HepG2 (cell line): ENCODE measurements at regions not wholly inside any gene's neighbourhood (a gene's known extent, or its start where the extent isn't known, plus 50 kb on each side); places are given as distances from the start of the nearest gene placed in this dataset.

Experiments
- ATAC-seq: fragments of 200-7000 bp; cut with Tn5 transposase; 3 replicates; pipeline ENCODE4 v1.9.1; 2020; ENCODE audit warnings: mild to moderate bottlenecking, moderate library complexity
- BruUV-seq: library from RNA; stranded (reverse); fragments of 400-500 nt; replicated peaks from 2 replicates; lab custom pipeline; 2021; lab: Mats Ljungman, UMichigan
- CTCF ChIA-PET: fragments of 300-600 bp; formaldehyde crosslinking; extraction: SDS; loops from one replicate; lab custom pipeline; 2021; ENCODE audit warnings: low total read pairs, inconsistent platforms, low intra/inter-chr PET ratio; lab: Yijun Ruan, JAX
- POLR2A ChIA-PET: fragments of 350-600 bp; sonication (Branson Sonifier 250); formaldehyde crosslinking; loops from one replicate; lab custom pipeline; 2020; ENCODE audit warnings: antibody characterized with exemption, inconsistent platforms; lab: Yijun Ruan, JAX
- DNase-seq: peaks from one replicate; pipeline ENCODE4 v3.0.0-alpha.2; 2015; ENCODE audit warnings: low spot score
- FAIRE-seq: peaks from 3 replicates; lab custom pipeline; 2011; peaks lifted over from hg19 to GRCh38; lab: Jason Lieb, UNC
- H2AFZ ChIP-seq: one replicate; pipeline ENCODE4 v1.6.1; 2011; ENCODE audit warnings: low read length, inconsistent platforms
- H3K27ac ChIP-seq: fragments of 300-600 bp; 3 replicates; pipeline ENCODE4 v1.8.0; 2011; ENCODE audit warnings: mixed run types, mild to moderate bottlenecking, mixed read lengths, low read length, inconsistent platforms; ENCODE audit not compliant: insufficient read depth; ENCODE audit errors: extremely low read length
- H3K27me3 ChIP-seq, 2 experiments: fragments of 200-600 bp in 1 of 2; 2 replicates in 1 of 2; 3 replicates in 1 of 2; pipeline versions ENCODE4 v1.6.0 to v1.8.0; 2011; ENCODE audit warnings: low read length in 2 of 2, mild to moderate bottlenecking in 2 of 2, moderate library complexity in 2 of 2, inconsistent platforms in 1 of 2; ENCODE audit not compliant: insufficient read depth in 2 of 2, control insufficient read depth in 1 of 2
- H3K36me3 ChIP-seq, 2 experiments: fragments of 200-600 bp in 1 of 2; replicated peaks in 1 of 2; 2 replicates in 1 of 2; 3 replicates in 1 of 2; pipeline versions ENCODE4 v1.5.1 to v1.8.0; 2011; ENCODE audit warnings: low read length in 2 of 2, inconsistent platforms in 1 of 2; ENCODE audit not compliant: insufficient read depth in 2 of 2, control insufficient read depth in 1 of 2
- H3K4me1 ChIP-seq: 2 replicates; pipeline ENCODE4 v1.5.1; 2012; ENCODE audit warnings: low read length, inconsistent platforms; ENCODE audit not compliant: insufficient read depth
- H3K4me2 ChIP-seq: 2 replicates; pipeline ENCODE4 v1.6.0; 2011; ENCODE audit warnings: low read depth, low read length, inconsistent platforms
- H3K4me3 ChIP-seq, 3 experiments: fragments of 200-600 bp in 1 of 3; sonication (generic), shearing (Covaris generic) in 1 of 3; replicated peaks in 1 of 3; 2 replicates each; pipeline ENCODE4 v1.5.1; 2011 to 2016; ENCODE audit warnings: low read length in 3 of 3, inconsistent platforms in 2 of 3, low read depth in 2 of 3, mild to moderate bottlenecking in 2 of 3, control low read depth in 1 of 3, mixed read lengths in 1 of 3; ENCODE audit not compliant: insufficient read depth in 1 of 3
- H3K79me2 ChIP-seq: one replicate; pipeline ENCODE4 v1.6.1; 2011; ENCODE audit warnings: low read length, inconsistent platforms; ENCODE audit not compliant: insufficient read depth
- H3K9ac ChIP-seq: 2 replicates; pipeline ENCODE4 v1.6.0; 2011; ENCODE audit warnings: mild to moderate bottlenecking, low read depth, low read length, inconsistent platforms; ENCODE audit not compliant: insufficient read depth
- H3K9me3 ChIP-seq: 2 replicates; pipeline ENCODE4 v1.5.1; 2012; ENCODE audit warnings: mild to moderate bottlenecking, low read length
- H4K20me1 ChIP-seq: 2 replicates; pipeline ENCODE4 v1.6.0; 2011; ENCODE audit warnings: inconsistent platforms, mild to moderate bottlenecking, low read length, moderate library complexity; ENCODE audit not compliant: insufficient read depth
- CENPX ChIP-seq: sonication (generic); formaldehyde crosslinking; IDR thresholded peaks from 2 replicates; pipeline ENCODE4 v1.9.0; 2021; ENCODE audit warnings: mild to moderate bottlenecking, missing genetic modification reagents, moderate library complexity
- CHD4 ChIP-seq: fragments of 200-600 bp; sonication (generic); IDR thresholded peaks from 2 replicates; pipeline ENCODE4 v1.7.0; 2017; ENCODE audit warnings: mild to moderate bottlenecking, low read length, borderline replicate concordance
- KDM4B ChIP-seq: sonication (generic); formaldehyde crosslinking; IDR thresholded peaks from 2 replicates; pipeline ENCODE4 v1.4.0; 2020; ENCODE audit warnings: missing genetic modification reagents
- KLF15 ChIP-seq: sonication (generic); formaldehyde crosslinking; IDR thresholded peaks from 2 replicates; pipeline ENCODE4 v1.8.1; 2023; ENCODE audit warnings: borderline replicate concordance, mild to moderate bottlenecking, inconsistent platforms, missing genetic modification reagents, mixed read lengths
- MEF2D ChIP-seq: sonication (generic); formaldehyde crosslinking; IDR thresholded peaks from 2 replicates; pipeline ENCODE4 v1.5.1; 2020; ENCODE audit warnings: mild to moderate bottlenecking, missing genetic modification reagents
- MYNN ChIP-seq: sonication (generic); formaldehyde crosslinking; IDR thresholded peaks from 2 replicates; pipeline ENCODE4 v1.4.0; 2020; ENCODE audit warnings: mild to moderate bottlenecking, low read depth, missing genetic modification reagents
- RFX1 ChIP-seq: fragments of 450-650 bp; IDR thresholded peaks from 2 replicates; pipeline ENCODE4 v1.6.1; 2017
- ZFP37 ChIP-seq: sonication (generic); formaldehyde crosslinking; IDR thresholded peaks from 2 replicates; pipeline ENCODE4 v1.4.0; 2020; ENCODE audit warnings: missing genetic modification reagents, borderline replicate concordance
- ZZZ3 ChIP-seq: sonication (generic); formaldehyde crosslinking; IDR thresholded peaks from 2 replicates; pipeline ENCODE4 v1.4.0; 2020; ENCODE audit warnings: missing genetic modification reagents, mild to moderate bottlenecking, borderline replicate concordance
- WGBS: methylation state at CpG from one replicate; pipeline ENCODE4 v1.1.6; 2017; ENCODE audit warnings: low lambda C conversion rate; 5-methylcytosine and 5-hydroxymethylcytosine counted together
- in situ Hi-C: cut with HindIII; loops from 2 replicates; pipeline ENCODE4 v1.10.0; 2017; ENCODE audit warnings: low pct_unique_long_range_greater_than_20kb; ENCODE audit not compliant: extremely low pct_ligation_motif_present
- intact Hi-C: fragments of 100-400 bp; cut with micrococcal nuclease; formaldehyde crosslinking; loops from one replicate; pipeline ENCODE4 v1.10.0; 2022; ENCODE audit not compliant: unreplicated experiment
- TF ChIP-seq, protein P1 (sequence below): sonication (generic); formaldehyde crosslinking; IDR thresholded peaks from 2 replicates; pipeline ENCODE4 v1.4.0; 2020; ENCODE audit warnings: missing genetic modification reagents, mild to moderate bottlenecking, borderline replicate concordance
- TF ChIP-seq, protein P2 (sequence below): sonication (generic); formaldehyde crosslinking; IDR thresholded peaks from 2 replicates; pipeline ENCODE4 v1.5.0; 2020; ENCODE audit warnings: mild to moderate bottlenecking, missing genetic modification reagents
- TF ChIP-seq, protein P3 (sequence below): sonication (generic); formaldehyde crosslinking; IDR thresholded peaks from 2 replicates; pipeline ENCODE4 v1.4.0; 2020; ENCODE audit warnings: missing genetic modification reagents, borderline replicate concordance

DNA sequence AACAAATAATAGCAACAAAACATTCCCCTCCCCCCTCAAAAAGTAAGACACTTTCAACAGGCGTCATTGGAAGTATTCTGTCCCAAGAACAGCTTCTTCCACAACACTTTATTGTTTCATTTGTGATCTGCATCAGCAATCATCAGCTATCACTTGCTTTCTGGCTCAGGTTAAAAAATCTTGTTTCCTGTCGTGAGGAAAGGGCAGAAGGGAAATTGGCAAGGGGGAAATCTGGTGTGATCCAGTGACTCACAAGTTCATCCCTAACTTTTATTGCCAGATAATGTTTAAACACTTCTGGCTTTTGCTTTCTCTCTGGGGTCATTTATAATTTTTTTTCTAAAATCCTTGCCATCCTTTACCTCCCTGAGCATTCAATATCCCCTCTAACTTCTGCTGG, 247.4 kb upstream of the GIMD1 start:
- DNase-seq, result no peak
- no peak for FAIRE-seq
- no peaks in the 10 kb centered on the region for H3K9me3 ChIP-seq
- no TSS peak for BruUV-seq
- no peak overlapping the region for H3K9ac ChIP-seq
- TF ChIP-seq, protein P1, sequence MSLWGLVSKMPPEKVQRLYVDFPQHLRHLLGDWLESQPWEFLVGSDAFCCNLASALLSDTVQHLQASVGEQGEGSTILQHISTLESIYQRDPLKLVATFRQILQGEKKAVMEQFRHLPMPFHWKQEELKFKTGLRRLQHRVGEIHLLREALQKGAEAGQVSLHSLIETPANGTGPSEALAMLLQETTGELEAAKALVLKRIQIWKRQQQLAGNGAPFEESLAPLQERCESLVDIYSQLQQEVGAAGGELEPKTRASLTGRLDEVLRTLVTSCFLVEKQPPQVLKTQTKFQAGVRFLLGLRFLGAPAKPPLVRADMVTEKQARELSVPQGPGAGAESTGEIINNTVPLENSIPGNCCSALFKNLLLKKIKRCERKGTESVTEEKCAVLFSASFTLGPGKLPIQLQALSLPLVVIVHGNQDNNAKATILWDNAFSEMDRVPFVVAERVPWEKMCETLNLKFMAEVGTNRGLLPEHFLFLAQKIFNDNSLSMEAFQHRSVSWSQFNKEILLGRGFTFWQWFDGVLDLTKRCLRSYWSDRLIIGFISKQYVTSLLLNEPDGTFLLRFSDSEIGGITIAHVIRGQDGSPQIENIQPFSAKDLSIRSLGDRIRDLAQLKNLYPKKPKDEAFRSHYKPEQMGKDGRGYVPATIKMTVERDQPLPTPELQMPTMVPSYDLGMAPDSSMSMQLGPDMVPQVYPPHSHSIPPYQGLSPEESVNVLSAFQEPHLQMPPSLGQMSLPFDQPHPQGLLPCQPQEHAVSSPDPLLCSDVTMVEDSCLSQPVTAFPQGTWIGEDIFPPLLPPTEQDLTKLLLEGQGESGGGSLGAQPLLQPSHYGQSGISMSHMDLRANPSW (CRISPR knock-in tag), result no peak
- no peak for TF ChIP-seq RFX1
- TF ChIP-seq ZFP37 (CRISPR knock-in tag), result no peak
- TF ChIP-seq CENPX (CRISPR knock-in tag), result no peak
- TF ChIP-seq CHD4, result no peak
- TF ChIP-seq, protein P2, sequence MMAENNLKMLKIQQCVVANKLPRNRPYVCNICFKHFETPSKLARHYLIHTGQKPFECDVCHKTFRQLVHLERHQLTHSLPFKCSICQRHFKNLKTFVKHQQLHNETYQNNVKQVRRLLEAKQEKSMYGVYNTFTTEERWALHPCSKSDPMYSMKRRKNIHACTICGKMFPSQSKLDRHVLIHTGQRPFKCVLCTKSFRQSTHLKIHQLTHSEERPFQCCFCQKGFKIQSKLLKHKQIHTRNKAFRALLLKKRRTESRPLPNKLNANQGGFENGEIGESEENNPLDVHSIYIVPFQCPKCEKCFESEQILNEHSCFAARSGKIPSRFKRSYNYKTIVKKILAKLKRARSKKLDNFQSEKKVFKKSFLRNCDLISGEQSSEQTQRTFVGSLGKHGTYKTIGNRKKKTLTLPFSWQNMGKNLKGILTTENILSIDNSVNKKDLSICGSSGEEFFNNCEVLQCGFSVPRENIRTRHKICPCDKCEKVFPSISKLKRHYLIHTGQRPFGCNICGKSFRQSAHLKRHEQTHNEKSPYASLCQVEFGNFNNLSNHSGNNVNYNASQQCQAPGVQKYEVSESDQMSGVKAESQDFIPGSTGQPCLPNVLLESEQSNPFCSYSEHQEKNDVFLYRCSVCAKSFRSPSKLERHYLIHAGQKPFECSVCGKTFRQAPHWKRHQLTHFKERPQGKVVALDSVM (CRISPR knock-in tag), result no peak
- no peak for TF ChIP-seq KLF15 (CRISPR knock-in tag)
- TF ChIP-seq MYNN (CRISPR knock-in tag), result no peak
- no peak for TF ChIP-seq MEF2D (CRISPR knock-in tag)
- TF ChIP-seq ZZZ3 (CRISPR knock-in tag), result no peak
- no peak for TF ChIP-seq KDM4B (CRISPR knock-in tag)
- TF ChIP-seq, protein P3, sequence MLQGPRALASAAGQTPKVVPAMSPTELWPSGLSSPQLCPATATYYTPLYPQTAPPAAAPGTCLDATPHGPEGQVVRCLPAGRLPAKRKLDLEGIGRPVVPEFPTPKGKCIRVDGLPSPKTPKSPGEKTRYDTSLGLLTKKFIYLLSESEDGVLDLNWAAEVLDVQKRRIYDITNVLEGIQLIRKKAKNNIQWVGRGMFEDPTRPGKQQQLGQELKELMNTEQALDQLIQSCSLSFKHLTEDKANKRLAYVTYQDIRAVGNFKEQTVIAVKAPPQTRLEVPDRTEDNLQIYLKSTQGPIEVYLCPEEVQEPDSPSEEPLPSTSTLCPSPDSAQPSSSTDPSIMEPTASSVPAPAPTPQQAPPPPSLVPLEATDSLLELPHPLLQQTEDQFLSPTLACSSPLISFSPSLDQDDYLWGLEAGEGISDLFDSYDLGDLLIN (CRISPR knock-in tag), result no peak
- H3K4me3 ChIP-seq, result no peak overlapping the region
- in situ Hi-C loops, result no loop called here
- no peaks in the 10 kb centered on the region for H3K79me2 ChIP-seq
- no peak for ATAC-seq
- H2AFZ ChIP-seq, result no peak overlapping the region
- no peak overlapping the region for H3K4me2 ChIP-seq
- no peaks in the 10 kb centered on the region for H4K20me1 ChIP-seq
- 0% methylated on average over 2 of the region's 2 CpGs for WGBS
- CTCF ChIA-PET, result no interaction called here
- POLR2A ChIA-PET, result no interaction called here
- intact Hi-C loops, result no loop called here
- no peaks in the 10 kb centered on the region for H3K36me3 ChIP-seq
- H3K27me3 ChIP-seq, result no peaks in the 10 kb centered on the region
- no peaks in the 10 kb centered on the region for H3K4me1 ChIP-seq
- H3K27ac ChIP-seq, result no peak overlapping the region
